ENCODE measurements at regions not wholly inside any gene's neighbourhood (a gene's known extent, or its start where the extent isn't known, plus 50 kb on each side); places are given as distances from the start of the nearest gene placed in this dataset.
"Not testable (repeated sequence)": the region's sequence is repeated elsewhere in the genome, so short reads cannot be mapped to it uniquely, and the experiment has no call there.

GRCh38 chr18:35810520-35810919 lies 162.0 kb upstream of the RMP24 start:
- peaks cover 22% of the 10 kb centered on the region for H3K27me3 Mint-ChIP-seq
- no peak for DNase-seq
- H3K4me3 Mint-ChIP-seq: no peak overlapping the region
- H3K9me3 Mint-ChIP-seq: no peaks in the 10 kb centered on the region
- no peak overlapping the region for H3K27ac Mint-ChIP-seq
- ATAC-seq: no peak
- peaks cover 18% of the 10 kb centered on the region for H3K4me1 Mint-ChIP-seq
- H3K36me3 Mint-ChIP-seq (ENCODE audit: low read depth): no peaks in the 10 kb centered on the region

GRCh38 chr18:35811896-35812295 lies 160.6 kb upstream of the RMP24 start:
- ATAC-seq: no peak
- H3K27ac Mint-ChIP-seq: no peak overlapping the region
- no peak overlapping the region for H3K4me3 Mint-ChIP-seq
- DNase-seq: no peak
- no peaks in the 10 kb centered on the region for H3K9me3 Mint-ChIP-seq
- H3K27me3 Mint-ChIP-seq: peaks cover 22% of the 10 kb centered on the region
- H3K36me3 Mint-ChIP-seq (ENCODE audit: low read depth): no peaks in the 10 kb centered on the region
- H3K4me1 Mint-ChIP-seq: peaks cover 18% of the 10 kb centered on the region

GRCh38 chr18:35815011-35815410 lies 157.5 kb upstream of the RMP24 start:
- H3K9me3 Mint-ChIP-seq; DNase-seq; H3K4me1 Mint-ChIP-seq; H3K27ac Mint-ChIP-seq; H3K4me3 Mint-ChIP-seq; H3K36me3 Mint-ChIP-seq (ENCODE audit: low read depth); ATAC-seq: not testable (repeated sequence)
- H3K27me3 Mint-ChIP-seq: peaks cover 12% of the 10 kb centered on the region

- ATAC-seq (no peak), DNase-seq (no peak)
- Mint-ChIP-seq H3K36me3 (ENCODE audit: low read depth) (no peaks in the 10 kb centered on the region), H3K4me3 (no peak overlapping the region), H3K9me3 (no peaks in the 10 kb centered on the region), H3K27ac (no peak overlapping the region), H3K4me1 (peaks cover 3% of the 10 kb centered on the region), H3K27me3 (peaks cover 12% of the 10 kb centered on the region)
These were observed 156.5 kb upstream of the RMP24 start for GRCh38 chr18:35816003-35816402.

GRCh38 chr18:35817604-35818352 lies 154.7 kb upstream of the RMP24 start:
- no peak for ATAC-seq
- peaks cover 3% of the 10 kb centered on the region for H3K27me3 Mint-ChIP-seq
- H3K9me3 Mint-ChIP-seq: no peaks in the 10 kb centered on the region
- H3K4me3 Mint-ChIP-seq: no peak overlapping the region
- H3K4me1 Mint-ChIP-seq: no peaks in the 10 kb centered on the region
- H3K36me3 Mint-ChIP-seq (ENCODE audit: low read depth): no peaks in the 10 kb centered on the region
- no peak for DNase-seq
- no peak overlapping the region for H3K27ac Mint-ChIP-seq

- H3K27ac Mint-ChIP-seq: no peak overlapping the region
- ATAC-seq (no peak), DNase-seq (no peak)
- no peaks in the 10 kb centered on the region for H3K9me3 Mint-ChIP-seq
- H3K4me3 Mint-ChIP-seq: no peak overlapping the region
- no peaks in the 10 kb centered on the region for H3K36me3 Mint-ChIP-seq (ENCODE audit: low read depth)
- H3K4me1 Mint-ChIP-seq: no peaks in the 10 kb centered on the region
- H3K27me3 Mint-ChIP-seq: peaks cover 3% of the 10 kb centered on the region
These were observed 154.2 kb upstream of the RMP24 start for GRCh38 chr18:35818353-35818667.

GRCh38 chr18:35822413-35822812 lies 150.1 kb upstream of the RMP24 start:
- H3K4me1 Mint-ChIP-seq: no peaks in the 10 kb centered on the region
- H3K27me3 Mint-ChIP-seq: peaks cover 9% of the 10 kb centered on the region
- no peak overlapping the region for H3K27ac Mint-ChIP-seq
- H3K9me3 Mint-ChIP-seq: no peaks in the 10 kb centered on the region
- DNase-seq (no peak), ATAC-seq (no peak)
- no peak overlapping the region for H3K4me3 Mint-ChIP-seq
- no peaks in the 10 kb centered on the region for H3K36me3 Mint-ChIP-seq (ENCODE audit: low read depth)

GRCh38 chr18:35826477-35826876 lies 146.0 kb upstream of the RMP24 start:
- ATAC-seq (no peak), DNase-seq (no peak)
- H3K36me3 Mint-ChIP-seq (ENCODE audit: low read depth): no peaks in the 10 kb centered on the region
- H3K4me1 Mint-ChIP-seq: peaks cover 3% of the 10 kb centered on the region
- H3K27ac Mint-ChIP-seq: no peak overlapping the region
- H3K4me3 Mint-ChIP-seq: no peak overlapping the region
- peaks cover 11% of the 10 kb centered on the region for H3K9me3 Mint-ChIP-seq
- peaks cover 13% of the 10 kb centered on the region for H3K27me3 Mint-ChIP-seq

- no peak for DNase-seq
- H3K4me1 Mint-ChIP-seq: peaks cover 3% of the 10 kb centered on the region
- H3K9me3 Mint-ChIP-seq: peaks cover 18% of the 10 kb centered on the region
- H3K27ac Mint-ChIP-seq: no peak overlapping the region
- ATAC-seq: peak; percentile 54
- H3K27me3 Mint-ChIP-seq: peaks cover 13% of the 10 kb centered on the region
- no peaks in the 10 kb centered on the region for H3K36me3 Mint-ChIP-seq (ENCODE audit: low read depth)
- no peak overlapping the region for H3K4me3 Mint-ChIP-seq
These were observed 145.1 kb upstream of the RMP24 start for GRCh38 chr18:35827275-35827902.

GRCh38 chr18:35827903-35828275 lies 144.6 kb upstream of the RMP24 start:
- no peak overlapping the region for H3K4me3 Mint-ChIP-seq
- ATAC-seq (no peak), DNase-seq (no peak)
- peaks cover 21% of the 10 kb centered on the region for H3K9me3 Mint-ChIP-seq
- no peaks in the 10 kb centered on the region for H3K36me3 Mint-ChIP-seq (ENCODE audit: low read depth)
- H3K4me1 Mint-ChIP-seq: peaks cover 3% of the 10 kb centered on the region
- no peak overlapping the region for H3K27ac Mint-ChIP-seq
- peaks cover 13% of the 10 kb centered on the region for H3K27me3 Mint-ChIP-seq

GRCh38 chr18:35828591-35828990 lies 143.9 kb upstream of the RMP24 start:
- H3K9me3 Mint-ChIP-seq: peaks cover 28% of the 10 kb centered on the region
- H3K4me1 Mint-ChIP-seq: peaks cover 3% of the 10 kb centered on the region
- no peak overlapping the region for H3K4me3 Mint-ChIP-seq
- H3K27me3 Mint-ChIP-seq: peaks cover 16% of the 10 kb centered on the region
- H3K36me3 Mint-ChIP-seq (ENCODE audit: low read depth): no peaks in the 10 kb centered on the region
- DNase-seq (no peak), ATAC-seq (no peak)
- no peak overlapping the region for H3K27ac Mint-ChIP-seq

- DNase-seq (no peak), ATAC-seq (no peak)
- H3K27me3 Mint-ChIP-seq: peaks cover 8% of the 10 kb centered on the region
- H3K27ac Mint-ChIP-seq: no peak overlapping the region
- H3K9me3 Mint-ChIP-seq: peaks cover 28% of the 10 kb centered on the region
- no peaks in the 10 kb centered on the region for H3K36me3 Mint-ChIP-seq (ENCODE audit: low read depth)
- no peak overlapping the region for H3K4me3 Mint-ChIP-seq
- no peaks in the 10 kb centered on the region for H3K4me1 Mint-ChIP-seq
These were observed 137.1 kb upstream of the RMP24 start for GRCh38 chr18:35835366-35835765.

- Mint-ChIP-seq H3K27me3 (peaks cover 8% of the 10 kb centered on the region), H3K4me1 (no peaks in the 10 kb centered on the region), H3K4me3 (no peak overlapping the region), H3K9me3 (peaks cover 31% of the 10 kb centered on the region), H3K27ac (no peak overlapping the region), H3K36me3 (ENCODE audit: low read depth) (no peaks in the 10 kb centered on the region)
- DNase-seq (no peak), ATAC-seq (no peak)
These were observed 136.6 kb upstream of the RMP24 start for GRCh38 chr18:35835833-35836232.

- peaks cover 24% of the 10 kb centered on the region for H3K9me3 Mint-ChIP-seq
- no peaks in the 10 kb centered on the region for H3K4me1 Mint-ChIP-seq
- DNase-seq (no peak), ATAC-seq (no peak)
- no peak overlapping the region for H3K27ac Mint-ChIP-seq
- peaks cover 8% of the 10 kb centered on the region for H3K27me3 Mint-ChIP-seq
- no peak overlapping the region for H3K4me3 Mint-ChIP-seq
- H3K36me3 Mint-ChIP-seq (ENCODE audit: low read depth): no peaks in the 10 kb centered on the region
These were observed 135.5 kb upstream of the RMP24 start for GRCh38 chr18:35836932-35837331.

- H3K36me3 Mint-ChIP-seq (ENCODE audit: low read depth): no peaks in the 10 kb centered on the region
- H3K27me3 Mint-ChIP-seq: peaks cover 10% of the 10 kb centered on the region
- peaks cover 17% of the 10 kb centered on the region for H3K9me3 Mint-ChIP-seq
- ATAC-seq (no peak), DNase-seq (no peak)
- H3K4me1 Mint-ChIP-seq: no peaks in the 10 kb centered on the region
- H3K27ac Mint-ChIP-seq: no peak overlapping the region
- no peak overlapping the region for H3K4me3 Mint-ChIP-seq
These were observed 134.5 kb upstream of the RMP24 start for GRCh38 chr18:35837922-35838496.

Measured in activated naive CD8-positive, alpha-beta T cell treated with anti-CD3 and anti-CD28 coated beads, Interleukin-2, amount 50 U/mL, for 24 hours (primary cell).